ENCODE measurements at regions not wholly inside any gene's neighbourhood (a gene's known extent, or its start where the extent isn't known, plus 50 kb on each side); places are given as distances from the start of the nearest gene placed in this dataset.

GRCh38 chr1:229845410-229846138 lies 219.5 kb downstream of the URB2 start:
- no peak for TF ChIP-seq CTCF (IDR thresholded peaks at IDR 0.05)
- no peak for TF ChIP-seq EP300 (IDR thresholded peaks at IDR 0.05; ENCODE audit: borderline replicate concordance in 1 of 2, low read depth in 1 of 2, low read length in 1 of 2)
- no peak for TF ChIP-seq YY1 (IDR thresholded peaks at IDR 0.05; ENCODE audit: low read depth)
- TF ChIP-seq NFIC (IDR thresholded peaks at IDR 0.05; ENCODE audit: borderline replicate concordance) = no peak
- TF ChIP-seq PBX3 (IDR thresholded peaks at IDR 0.05) = no peak
- TF ChIP-seq SMC3 (IDR thresholded peaks at IDR 0.05; ENCODE audit: low read depth, low read length) = no peak
- no peak for TF ChIP-seq MEF2A (IDR thresholded peaks at IDR 0.05; ENCODE audit: borderline replicate concordance, low read depth)
- no peak for TF ChIP-seq TAF1 (IDR thresholded peaks at IDR 0.05; ENCODE audit: borderline replicate concordance, low read depth, low read length)
- TF ChIP-seq USF1 (IDR thresholded peaks at IDR 0.05; ENCODE audit: borderline replicate concordance, low read depth) = no peak
- TF ChIP-seq USF2 (IDR thresholded peaks at IDR 0.05; ENCODE audit: borderline replicate concordance, low read depth, low read length) = no peak
- no peak for TF ChIP-seq MXI1 (IDR thresholded peaks at IDR 0.05; ENCODE audit: low read depth, low read length)
- no peak for TF ChIP-seq JUND (IDR thresholded peaks at IDR 0.05)
- no peak for TF ChIP-seq GABPA (IDR thresholded peaks at IDR 0.05; ENCODE audit: low read depth)
- TF ChIP-seq POLR2AphosphoS5 (IDR thresholded peaks at IDR 0.05; ENCODE audit: low read depth, low read length) = no peak

Data from SK-N-SH (cell line).